T47D (cell line): ENCODE measurements at regions not wholly inside any gene's neighbourhood (a gene's known extent, or its start where the extent isn't known, plus 50 kb on each side); places are given as distances from the start of the nearest gene placed in this dataset.

ENCODE experiments used
- DNase-seq, 2 experiments: peaks; one replicate each; pipeline versions ENCODE4 v3.0.0 to v3.0.0-alpha.2; 2011 to 2012; ENCODE audit warnings: low read depth in 1 of 2, low spot score in 1 of 2
- JUND ChIP-seq: IDR thresholded peaks from 2 replicates; pipeline ENCODE4 v1.6.1; 2012; ENCODE audit warnings: low read depth
- in situ Hi-C: cut with HindIII; loops from 2 replicates; pipeline ENCODE4 v1.10.0; 2016; ENCODE audit warnings: low sequenced_read_pairs, low pct_unique_long_range_greater_than_20kb

GRCh38 chr9:129232839-129233591 is 55.0 kb upstream of the IER5L start:
- in situ Hi-C loops = no loop called here
- no peak for DNase-seq
- no peak for TF ChIP-seq JUND

DNA sequence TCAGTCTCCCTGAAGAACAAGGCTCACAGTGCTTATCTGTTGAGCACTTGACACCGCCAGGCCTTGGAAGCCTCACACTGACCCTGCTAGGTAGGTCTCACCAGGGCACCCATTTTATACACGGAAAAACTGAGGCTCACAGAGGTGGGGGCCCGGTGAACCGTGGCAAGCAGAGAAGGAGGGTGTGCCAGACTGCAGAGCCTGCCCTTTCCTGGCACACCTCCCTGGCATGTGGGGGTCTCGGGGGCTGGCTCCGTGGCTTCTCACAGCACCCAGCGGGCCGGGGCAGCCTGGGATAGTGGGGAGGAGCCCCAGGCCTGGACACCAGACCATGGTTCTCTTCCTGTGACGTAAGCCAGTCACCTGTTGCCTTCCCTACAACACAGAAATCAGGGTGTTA is 53.7 kb upstream of the IER5L start:
- no peak for TF ChIP-seq JUND
- no peak for DNase-seq
- in situ Hi-C loops = no loop called here

GRCh38 chr9:129231022-129231739 is 53.1 kb upstream of the IER5L start:
- in situ Hi-C loops = no loop called here
- TF ChIP-seq JUND = no peak
- no peak for DNase-seq

DNA sequence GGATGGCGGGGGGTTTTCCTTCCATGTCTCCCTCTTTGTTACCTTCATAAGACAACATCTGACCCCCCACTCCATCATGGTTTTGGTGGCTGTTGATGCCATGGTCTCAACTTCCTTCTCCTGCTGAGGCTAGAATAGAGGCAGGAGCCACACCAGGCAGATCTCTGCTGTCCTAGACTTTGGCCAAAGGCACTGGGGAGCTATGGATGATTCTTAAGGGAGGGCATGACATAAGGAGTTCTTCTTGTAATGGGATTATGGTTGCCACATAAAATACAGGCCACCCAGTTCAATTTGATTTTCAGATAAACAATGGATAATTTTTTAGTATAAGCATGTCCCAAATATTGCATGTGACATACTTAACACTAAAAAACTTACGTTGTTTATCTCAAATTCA is 52.2 kb upstream of the IER5L start:
- no peak for TF ChIP-seq JUND
- in situ Hi-C loops = no loop called here
- no peak for DNase-seq
